ENCODE measurements at regions not wholly inside any gene's neighbourhood (a gene's known extent, or its start where the extent isn't known, plus 50 kb on each side); places are given as distances from the start of the nearest gene placed in this dataset.

DNA sequence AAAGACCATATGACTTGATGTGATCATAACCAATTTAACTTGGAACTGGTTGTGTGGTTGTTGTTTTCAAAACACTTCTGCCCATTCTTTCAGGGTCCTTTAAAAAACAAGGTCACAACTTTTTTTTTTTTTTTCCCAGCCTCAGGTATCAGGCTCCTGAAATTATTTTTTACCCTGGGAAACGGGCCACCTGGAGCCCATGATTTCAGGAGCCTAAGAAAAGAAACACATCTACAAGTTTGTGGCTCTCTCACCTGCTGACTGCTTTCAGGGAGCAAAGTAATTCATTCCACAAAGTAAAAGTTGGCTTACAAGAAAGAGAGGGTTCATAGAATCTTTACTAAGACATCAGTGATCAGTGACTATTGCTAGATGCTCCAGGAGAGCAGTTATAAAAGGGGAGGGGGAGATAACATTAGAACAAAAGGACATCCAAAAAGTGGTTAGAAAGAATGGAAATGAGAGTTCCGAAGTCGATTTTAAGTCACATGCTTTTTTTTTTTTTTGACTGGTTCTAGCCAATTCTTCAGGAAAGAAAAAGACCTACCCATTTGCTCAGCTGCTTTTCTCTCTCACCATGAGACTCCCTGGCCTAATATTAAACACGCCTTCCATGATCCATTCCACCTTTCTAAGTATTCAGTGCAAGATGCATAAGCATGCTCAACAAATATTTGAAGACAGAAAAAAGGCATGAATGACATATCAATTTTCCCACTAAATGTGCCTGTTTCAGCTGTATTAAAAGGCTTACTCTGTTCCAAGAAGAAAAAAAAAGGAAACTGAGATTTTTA lies 267.3 kb downstream of the LRATD1 start:
- H3K27me3 Mint-ChIP-seq (ENCODE audit: low read depth, unreplicated experiment): no peaks in the 10 kb centered on the region
- TF ChIP-seq CTCF (IDR thresholded peaks at IDR 0.05; ENCODE audit: insufficient read depth, low read depth, low read length) (no peak), EZH2 (IDR thresholded peaks at IDR 0.05; ENCODE audit: insufficient read depth, low read length) (no peak)
- Histone ChIP-seq H3K27ac (ENCODE audit: low read depth, low read length) (no peak overlapping the region), H3K36me3 (ENCODE audit: insufficient read depth, low read length) (no peaks in the 10 kb centered on the region), H2AFZ (ENCODE audit: low read depth, low read length) (no peak overlapping the region), H3K9me3 (ENCODE audit: insufficient read depth, low read depth, low read length) (no peaks in the 10 kb centered on the region), H3K27me3 (ENCODE audit: insufficient read depth, low read length) (no peaks in the 10 kb centered on the region), H3K4me1 (ENCODE audit: insufficient read depth, low read length) (no peaks in the 10 kb centered on the region), H3K79me2 (ENCODE audit: insufficient read depth, low read length) (no peaks in the 10 kb centered on the region), H3K4me2 (ENCODE audit: low read length) (no peak overlapping the region), H4K20me1 (ENCODE audit: insufficient read depth, low read length) (no peaks in the 10 kb centered on the region), H3K4me3 (ENCODE audit: insufficient read depth, low read depth, low read length) (no peak overlapping the region), H3K9ac (ENCODE audit: low read length) (no peak overlapping the region)
- no peaks in the 10 kb centered on the region for H3K9me3 Mint-ChIP-seq (ENCODE audit: unreplicated experiment)
- no peak overlapping the region for H3K27ac Mint-ChIP-seq (ENCODE audit: unreplicated experiment)
- no peaks in the 10 kb centered on the region for H3K4me1 Mint-ChIP-seq (ENCODE audit: low read depth, unreplicated experiment)
- H3K4me3 Mint-ChIP-seq (ENCODE audit: unreplicated experiment): no peak overlapping the region
- no peak for DNase-seq (ENCODE audit: low read depth)
- H3K36me3 Mint-ChIP-seq (ENCODE audit: low read depth, unreplicated experiment): no peaks in the 10 kb centered on the region
- no peak for FAIRE-seq

GRCh38 chr2:14901737-14902136 lies 269.2 kb downstream of the LRATD1 start:
- no peak for DNase-seq (ENCODE audit: low read depth)
- no peaks in the 10 kb centered on the region for H3K4me1 Mint-ChIP-seq (ENCODE audit: low read depth, unreplicated experiment)
- peaks cover 2% of the 10 kb centered on the region for H3K9me3 Mint-ChIP-seq (ENCODE audit: unreplicated experiment)
- Histone ChIP-seq H3K27me3 (ENCODE audit: insufficient read depth, low read length) (no peaks in the 10 kb centered on the region), H3K36me3 (ENCODE audit: insufficient read depth, low read length) (no peaks in the 10 kb centered on the region), H3K9me3 (ENCODE audit: insufficient read depth, low read depth, low read length) (no peaks in the 10 kb centered on the region), H4K20me1 (ENCODE audit: insufficient read depth, low read length) (no peaks in the 10 kb centered on the region), H2AFZ (ENCODE audit: low read depth, low read length) (no peak overlapping the region), H3K4me2 (ENCODE audit: low read length) (no peak overlapping the region), H3K4me1 (ENCODE audit: insufficient read depth, low read length) (no peaks in the 10 kb centered on the region), H3K79me2 (ENCODE audit: insufficient read depth, low read length) (no peaks in the 10 kb centered on the region), H3K9ac (ENCODE audit: low read length) (no peak overlapping the region), H3K4me3 (ENCODE audit: insufficient read depth, low read depth, low read length) (no peak overlapping the region), H3K27ac (ENCODE audit: low read depth, low read length) (no peak overlapping the region)
- no peaks in the 10 kb centered on the region for H3K36me3 Mint-ChIP-seq (ENCODE audit: low read depth, unreplicated experiment)
- TF ChIP-seq CTCF (IDR thresholded peaks at IDR 0.05; ENCODE audit: insufficient read depth, low read depth, low read length): no peak
- no peak for TF ChIP-seq EZH2 (IDR thresholded peaks at IDR 0.05; ENCODE audit: insufficient read depth, low read length)
- no peak overlapping the region for H3K27ac Mint-ChIP-seq (ENCODE audit: unreplicated experiment)
- H3K4me3 Mint-ChIP-seq (ENCODE audit: unreplicated experiment): no peak overlapping the region
- peaks cover 2% of the 10 kb centered on the region for H3K27me3 Mint-ChIP-seq (ENCODE audit: low read depth, unreplicated experiment)
- FAIRE-seq: no peak

- H4K20me1 ChIP-seq (ENCODE audit: insufficient read depth, low read length): no peaks in the 10 kb centered on the region
- no peaks in the 10 kb centered on the region for H3K4me1 Mint-ChIP-seq (ENCODE audit: low read depth, unreplicated experiment)
- H3K79me2 ChIP-seq (ENCODE audit: insufficient read depth, low read length): no peaks in the 10 kb centered on the region
- no peak overlapping the region for H3K4me3 Mint-ChIP-seq (ENCODE audit: unreplicated experiment)
- H3K9ac ChIP-seq (ENCODE audit: low read length): no peak overlapping the region
- no peak overlapping the region for H3K4me2 ChIP-seq (ENCODE audit: low read length)
- H3K4me3 ChIP-seq (ENCODE audit: insufficient read depth, low read depth, low read length): no peak overlapping the region
- H3K27ac ChIP-seq (ENCODE audit: low read depth, low read length): no peak overlapping the region
- no peaks in the 10 kb centered on the region for H3K36me3 Mint-ChIP-seq (ENCODE audit: low read depth, unreplicated experiment)
- peaks cover 4% of the 10 kb centered on the region for H3K27me3 Mint-ChIP-seq (ENCODE audit: low read depth, unreplicated experiment)
- FAIRE-seq (no peak), DNase-seq (ENCODE audit: low read depth) (no peak)
- no peaks in the 10 kb centered on the region for H3K27me3 ChIP-seq (ENCODE audit: insufficient read depth, low read length)
- no peak overlapping the region for H2AFZ ChIP-seq (ENCODE audit: low read depth, low read length)
- H3K9me3 ChIP-seq (ENCODE audit: insufficient read depth, low read depth, low read length): no peaks in the 10 kb centered on the region
- H3K9me3 Mint-ChIP-seq (ENCODE audit: unreplicated experiment): peaks cover 2% of the 10 kb centered on the region
- no peak overlapping the region for H3K27ac Mint-ChIP-seq (ENCODE audit: unreplicated experiment)
- H3K4me1 ChIP-seq (ENCODE audit: insufficient read depth, low read length): no peaks in the 10 kb centered on the region
- TF ChIP-seq CTCF (IDR thresholded peaks at IDR 0.05; ENCODE audit: insufficient read depth, low read depth, low read length): no peak
- TF ChIP-seq EZH2 (IDR thresholded peaks at IDR 0.05; ENCODE audit: insufficient read depth, low read length): no peak
- no peaks in the 10 kb centered on the region for H3K36me3 ChIP-seq (ENCODE audit: insufficient read depth, low read length)
Measured at GRCh38 chr2:14902953-14903352, 270.4 kb downstream of the LRATD1 start.
